ENCODE measurements at regions not wholly inside any gene's neighbourhood (a gene's known extent, or its start where the extent isn't known, plus 50 kb on each side); places are given as distances from the start of the nearest gene placed in this dataset.

GRCh38 chr21:17978895-17979294 is 159.7 kb upstream of the C21orf91 start:
- TF ChIP-seq CTCF (IDR thresholded peaks at IDR 0.05; ENCODE audit: low read depth, low read length, poor library complexity, severe bottlenecking) (no peak), EZH2phosphoT487 (IDR thresholded peaks at IDR 0.05; ENCODE audit: borderline replicate concordance, low read length) (no peak)

All from DOHH2 (cell line).